Neural progenitor cell (in vitro differentiated cells): ENCODE measurements at regions not wholly inside any gene's neighbourhood (a gene's known extent, or its start where the extent isn't known, plus 50 kb on each side); places are given as distances from the start of the nearest gene placed in this dataset.

Experiments used
- DNase-seq: peaks from one replicate; pipeline ENCODE4 v3.0.0-alpha.2; 2016; ENCODE audit warnings: low spot score
- H2AFZ ChIP-seq: fragments of 200-600 bp; sonication (generic); replicated peaks from 2 replicates; pipeline ENCODE4 v1.6.1; 2016; ENCODE audit warnings: antibody characterized with exemption
- H3F3A ChIP-seq: fragments of 200-600 bp; sonication (generic); 2 replicates; pipeline ENCODE4 v1.6.1; 2016; ENCODE audit warnings: antibody characterized with exemption, low read depth
- H3K27ac ChIP-seq: fragments of 200-600 bp; sonication (generic); 2 replicates; pipeline ENCODE4 v1.5.1; 2016; ENCODE audit warnings: mild to moderate bottlenecking
- H3K27me3 ChIP-seq: fragments of 200-600 bp; sonication (generic); 2 replicates; pipeline ENCODE4 v1.6.1; 2016; ENCODE audit warnings: mild to moderate bottlenecking, moderate library complexity
- H3K36me3 ChIP-seq: fragments of 200-600 bp; sonication (generic); 2 replicates; pipeline ENCODE4 v1.5.1; 2016
- H3K4me1 ChIP-seq: fragments of 200-600 bp; sonication (generic); 2 replicates; pipeline ENCODE4 v1.6.1; 2016; ENCODE audit warnings: mixed run types
- H3K4me2 ChIP-seq: fragments of 200-600 bp; sonication (generic); 2 replicates; pipeline ENCODE4 v1.6.1; 2016
- H3K4me3 ChIP-seq: fragments of 200-600 bp; sonication (generic); 2 replicates; pipeline ENCODE4 v1.5.1; 2016
- H3K79me2 ChIP-seq: fragments of 200-600 bp; sonication (generic); 2 replicates; pipeline ENCODE4 v1.6.1; 2016; ENCODE audit warnings: low read depth
- H3K9ac ChIP-seq: fragments of 200-600 bp; sonication (generic); 2 replicates; pipeline ENCODE4 v1.6.1; 2016
- H3K9me3 ChIP-seq: fragments of 200-600 bp; sonication (generic); 2 replicates; pipeline ENCODE4 v1.5.1; 2016; ENCODE audit warnings: low read depth
- H4K20me1 ChIP-seq: fragments of 200-600 bp; sonication (generic); 2 replicates; pipeline ENCODE4 v1.6.1; 2016; ENCODE audit warnings: low read depth
- H3K27ac Mint-ChIP-seq: 3 replicates; pipeline ENCODE4 v1.8.0; 2021; ENCODE audit warnings: mixed read lengths
- H3K27me3 Mint-ChIP-seq: 2 replicates; pipeline ENCODE4 v1.8.0; 2022; ENCODE audit warnings: low read depth, mild to moderate bottlenecking, inconsistent platforms, moderate library complexity, mixed read lengths; ENCODE audit not compliant: insufficient read depth
- H3K36me3 Mint-ChIP-seq: 3 replicates; pipeline ENCODE4 v1.8.0; 2021; ENCODE audit warnings: mixed read lengths
- H3K4me1 Mint-ChIP-seq: 3 replicates; pipeline ENCODE4 v1.8.0; 2021; ENCODE audit warnings: mixed read lengths
- H3K4me3 Mint-ChIP-seq: 3 replicates; pipeline ENCODE4 v1.8.0; 2021; ENCODE audit warnings: mild to moderate bottlenecking, moderate library complexity, mixed read lengths
- H3K9me3 Mint-ChIP-seq: 3 replicates; pipeline ENCODE4 v1.8.0; 2020; ENCODE audit warnings: mixed read lengths
- EZH2 ChIP-seq: fragments of 200-600 bp; sonication (generic); IDR thresholded peaks from 2 replicates; pipeline ENCODE4 v1.6.1; 2017; ENCODE audit warnings: antibody characterized with exemption, mild to moderate bottlenecking, moderate library complexity
- EZH2phosphoT487 ChIP-seq: fragments of 200-600 bp; sonication (generic); IDR thresholded peaks from 2 replicates; pipeline ENCODE4 v1.6.1; 2017; ENCODE audit warnings: antibody characterized with exemption
- TF ChIP-seq, protein P1 (sequence below): fragments of 200-600 bp; sonication (generic); IDR thresholded peaks from 2 replicates; pipeline ENCODE4 v1.5.1; 2017; ENCODE audit warnings: antibody characterized with exemption, mild to moderate bottlenecking

DNA sequence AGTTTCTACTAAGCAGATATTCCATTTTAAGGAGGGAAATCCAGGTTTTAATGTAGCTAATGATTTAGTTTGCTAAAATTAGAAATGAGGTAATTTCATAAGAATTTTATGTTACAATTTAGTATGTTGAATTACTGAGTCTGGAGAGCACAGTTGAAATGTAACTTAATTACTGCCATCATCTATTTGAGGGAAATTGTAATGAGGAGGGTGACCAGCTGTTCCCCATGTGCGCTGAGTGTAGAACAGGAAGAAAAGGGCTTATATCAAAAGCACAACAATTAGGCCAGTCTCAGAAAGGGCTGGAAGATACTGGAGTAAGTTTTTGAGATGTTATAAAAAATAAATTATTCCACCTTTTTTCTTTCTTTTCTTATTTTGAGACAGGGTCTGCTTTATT, 735.1 kb upstream of the GOT2 start:
- H3K27ac ChIP-seq: no peak overlapping the region
- no peak for DNase-seq
- peaks cover 3% of the 10 kb centered on the region for H3K9me3 Mint-ChIP-seq
- no peak overlapping the region for H2AFZ ChIP-seq
- H3K4me3 Mint-ChIP-seq: no peak overlapping the region
- H3K27ac Mint-ChIP-seq: no peak overlapping the region
- H4K20me1 ChIP-seq: no peaks in the 10 kb centered on the region
- no peaks in the 10 kb centered on the region for H3K9me3 ChIP-seq
- H3K79me2 ChIP-seq: no peaks in the 10 kb centered on the region
- no peaks in the 10 kb centered on the region for H3K27me3 ChIP-seq
- H3K36me3 ChIP-seq: no peaks in the 10 kb centered on the region
- H3F3A ChIP-seq: no peaks in the 10 kb centered on the region
- H3K4me3 ChIP-seq: no peak overlapping the region
- H3K4me1 Mint-ChIP-seq: no peaks in the 10 kb centered on the region
- no peak for TF ChIP-seq EZH2phosphoT487
- TF ChIP-seq, protein P1, sequence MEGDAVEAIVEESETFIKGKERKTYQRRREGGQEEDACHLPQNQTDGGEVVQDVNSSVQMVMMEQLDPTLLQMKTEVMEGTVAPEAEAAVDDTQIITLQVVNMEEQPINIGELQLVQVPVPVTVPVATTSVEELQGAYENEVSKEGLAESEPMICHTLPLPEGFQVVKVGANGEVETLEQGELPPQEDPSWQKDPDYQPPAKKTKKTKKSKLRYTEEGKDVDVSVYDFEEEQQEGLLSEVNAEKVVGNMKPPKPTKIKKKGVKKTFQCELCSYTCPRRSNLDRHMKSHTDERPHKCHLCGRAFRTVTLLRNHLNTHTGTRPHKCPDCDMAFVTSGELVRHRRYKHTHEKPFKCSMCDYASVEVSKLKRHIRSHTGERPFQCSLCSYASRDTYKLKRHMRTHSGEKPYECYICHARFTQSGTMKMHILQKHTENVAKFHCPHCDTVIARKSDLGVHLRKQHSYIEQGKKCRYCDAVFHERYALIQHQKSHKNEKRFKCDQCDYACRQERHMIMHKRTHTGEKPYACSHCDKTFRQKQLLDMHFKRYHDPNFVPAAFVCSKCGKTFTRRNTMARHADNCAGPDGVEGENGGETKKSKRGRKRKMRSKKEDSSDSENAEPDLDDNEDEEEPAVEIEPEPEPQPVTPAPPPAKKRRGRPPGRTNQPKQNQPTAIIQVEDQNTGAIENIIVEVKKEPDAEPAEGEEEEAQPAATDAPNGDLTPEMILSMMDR: no peak
- no peak for TF ChIP-seq EZH2
- H3K9ac ChIP-seq: no peak overlapping the region
- H3K27me3 Mint-ChIP-seq: peaks cover 3% of the 10 kb centered on the region
- H3K36me3 Mint-ChIP-seq: no peaks in the 10 kb centered on the region
- H3K4me2 ChIP-seq: no peak overlapping the region
- no peaks in the 10 kb centered on the region for H3K4me1 ChIP-seq

DNA sequence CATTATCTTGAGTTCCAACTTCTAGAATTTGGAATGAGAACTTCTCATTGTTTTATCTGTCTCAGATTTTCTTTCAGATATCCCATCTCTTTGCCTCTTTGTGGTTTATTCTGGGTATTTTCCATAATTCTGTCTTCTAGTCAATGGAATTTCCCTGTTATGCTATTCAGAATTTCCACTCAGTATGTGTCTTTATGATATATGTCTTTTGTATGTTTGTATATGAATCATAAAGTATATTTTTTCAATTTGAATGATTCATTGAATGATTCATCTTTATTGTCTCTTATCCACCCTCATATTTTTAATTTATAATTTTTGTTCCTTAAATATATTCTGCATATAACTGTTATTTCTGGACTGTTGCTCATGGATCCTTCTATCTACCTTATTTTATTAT, 729.7 kb upstream of the GOT2 start:
- Histone ChIP-seq H3K9me3 (no peaks in the 10 kb centered on the region), H3K79me2 (no peaks in the 10 kb centered on the region), H4K20me1 (no peaks in the 10 kb centered on the region), H3K36me3 (no peaks in the 10 kb centered on the region), H3K4me3 (no peak overlapping the region), H2AFZ (no peak overlapping the region), H3K4me1 (no peaks in the 10 kb centered on the region), H3K27me3 (no peaks in the 10 kb centered on the region), H3K27ac (no peak overlapping the region), H3F3A (no peaks in the 10 kb centered on the region), H3K9ac (no peak overlapping the region), H3K4me2 (no peak overlapping the region)
- TF ChIP-seq, protein P1: no peak
- TF ChIP-seq EZH2phosphoT487 (no peak), EZH2 (no peak)
- no peak for DNase-seq
- Mint-ChIP-seq H3K4me1 (no peaks in the 10 kb centered on the region), H3K9me3 (peaks cover 3% of the 10 kb centered on the region), H3K27me3 (peaks cover 6% of the 10 kb centered on the region), H3K4me3 (no peak overlapping the region), H3K36me3 (no peaks in the 10 kb centered on the region), H3K27ac (no peak overlapping the region)

DNA sequence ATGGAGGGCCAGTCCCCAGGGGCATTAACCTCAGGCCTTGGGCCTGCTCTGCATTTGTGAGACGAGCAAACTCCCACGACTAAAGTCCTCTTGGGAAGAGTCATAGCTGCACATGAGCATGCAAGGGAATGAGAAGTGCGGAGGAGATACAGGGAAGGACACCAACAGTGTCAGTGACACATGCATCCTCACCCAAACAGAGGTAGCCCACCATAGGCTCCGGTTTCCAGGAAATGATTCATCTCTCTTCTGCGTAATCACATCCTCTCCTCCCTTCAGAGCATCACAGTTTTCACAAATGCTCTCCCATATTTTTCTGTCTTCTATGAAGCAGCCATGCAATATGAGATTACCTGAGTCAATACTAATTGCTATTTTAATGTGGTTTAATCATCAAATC, 725.7 kb upstream of the GOT2 start:
- Histone ChIP-seq H4K20me1 (no peaks in the 10 kb centered on the region), H3K79me2 (no peaks in the 10 kb centered on the region), H3K9ac (no peak overlapping the region), H3K9me3 (no peaks in the 10 kb centered on the region), H3K4me3 (no peak overlapping the region), H3F3A (no peaks in the 10 kb centered on the region), H3K4me2 (no peak overlapping the region), H3K27me3 (no peaks in the 10 kb centered on the region), H2AFZ (no peak overlapping the region), H3K4me1 (no peaks in the 10 kb centered on the region), H3K36me3 (no peaks in the 10 kb centered on the region), H3K27ac (no peak overlapping the region)
- H3K27me3 Mint-ChIP-seq: peaks cover 3% of the 10 kb centered on the region
- H3K4me1 Mint-ChIP-seq: no peaks in the 10 kb centered on the region
- DNase-seq: no peak
- no peaks in the 10 kb centered on the region for H3K9me3 Mint-ChIP-seq
- H3K27ac Mint-ChIP-seq: no peak overlapping the region
- no peaks in the 10 kb centered on the region for H3K36me3 Mint-ChIP-seq
- H3K4me3 Mint-ChIP-seq: no peak overlapping the region
- TF ChIP-seq EZH2phosphoT487 (no peak), EZH2 (no peak)
- TF ChIP-seq, protein P1: no peak
